Lung (tissue), 11 donors: ENCODE measurements at regions not wholly inside any gene's neighbourhood (a gene's known extent, or its start where the extent isn't known, plus 50 kb on each side); places are given as distances from the start of the nearest gene placed in this dataset.
"Not testable (repeated sequence)": the region's sequence is repeated elsewhere in the genome, so short reads cannot be mapped to it uniquely, and the experiment has no call there.

ENCODE experiments used
- ATAC-seq: fragments of 200-7000 bp; cut with Tn5 transposase; one replicate; pipeline ENCODE4 v1.9.1; 2020; ENCODE audit warnings: moderate number of reproducible peaks; ENCODE audit not compliant: insufficient read depth, low FRiP score
- DNase-seq, 3 donors: peaks; one replicate each; pipeline ENCODE4 v3.0.0-alpha.2; 2013 to 2017
- H3K27ac ChIP-seq, 2 donors: one replicate each; pipeline ENCODE4 v1.5.1; 2013; ENCODE audit warnings: mild to moderate bottlenecking in 2 of 2, moderate library complexity in 2 of 2, control low read depth in 1 of 2, inconsistent platforms in 1 of 2, low read depth in 1 of 2, low read length in 1 of 2
- H3K27me3 ChIP-seq, 3 donors: one replicate each; pipeline ENCODE4 v1.5.1; 2013; ENCODE audit warnings: low read length in 2 of 3; ENCODE audit not compliant: control insufficient read depth in 3 of 3, insufficient read depth in 3 of 3
- H3K36me3 ChIP-seq, 4 donors: one replicate each; pipeline ENCODE4 v1.5.1; 2013; ENCODE audit warnings: low read length in 4 of 4, mild to moderate bottlenecking in 1 of 4, moderate library complexity in 1 of 4; ENCODE audit not compliant: control insufficient read depth in 4 of 4, insufficient read depth in 4 of 4
- H3K4me1 ChIP-seq, 5 donors: one replicate each; pipeline ENCODE4 v1.5.1; 2013; ENCODE audit warnings: low read length in 5 of 5, mild to moderate bottlenecking in 2 of 5, moderate library complexity in 1 of 5; ENCODE audit not compliant: control insufficient read depth in 5 of 5, insufficient read depth in 5 of 5
- H3K4me3 ChIP-seq: one replicate; pipeline ENCODE4 v1.5.1; 2013; ENCODE audit warnings: mild to moderate bottlenecking, control low read depth, moderate library complexity
- H3K9ac ChIP-seq, 2 donors: one replicate each; pipeline ENCODE4 v1.5.1; 2013; ENCODE audit warnings: low read length in 2 of 2, control low read depth in 1 of 2; ENCODE audit not compliant: insufficient read depth in 1 of 2
- H3K9me3 ChIP-seq, 4 donors: one replicate each; pipeline ENCODE4 v1.5.1; 2013; ENCODE audit warnings: low read length in 3 of 4, mild to moderate bottlenecking in 1 of 4, moderate library complexity in 1 of 4; ENCODE audit not compliant: control insufficient read depth in 4 of 4, insufficient read depth in 3 of 4
- CTCF ChIP-seq: IDR thresholded peaks from 2 replicates; pipeline ENCODE4 v1.5.1; 2012; ENCODE audit warnings: mild to moderate bottlenecking; ENCODE audit errors: control extremely low read depth, extremely low read depth
- WGBS, 2 donors: extraction: QIAGEN DNeasy Blood & Tissue Kit; methylation state at CpG; one replicate each; pipeline ENCODE4 v1.1.7; 2013; 5-methylcytosine and 5-hydroxymethylcytosine counted together
- donor health status: control.
- donor health status: control.
- donor health status: Bipolar disorder and iron deficiency.
- donor health status: healthy.
- donor health status: DM: yes; HTN: yes; CAD: no.

GRCh38 chr1:61028136-61028535 is 54.2 kb upstream of the NFIA start:
- H3K27me3 ChIP-seq: no peaks in the 10 kb centered on the region
- TF ChIP-seq CTCF: no peak
- H3K4me1 ChIP-seq: no peaks in the 10 kb centered on the region
- no peak overlapping the region for H3K9ac ChIP-seq
- no peak overlapping the region for H3K27ac ChIP-seq
- no peak for DNase-seq
- H3K4me3 ChIP-seq: no peak overlapping the region
- ATAC-seq: no peak
- 94 to 97% methylated on average over 4 of the region's 4 CpGs for WGBS, 2 donors
- H3K36me3 ChIP-seq: no peaks in the 10 kb centered on the region
- no peaks in the 10 kb centered on the region for H3K9me3 ChIP-seq

DNA sequence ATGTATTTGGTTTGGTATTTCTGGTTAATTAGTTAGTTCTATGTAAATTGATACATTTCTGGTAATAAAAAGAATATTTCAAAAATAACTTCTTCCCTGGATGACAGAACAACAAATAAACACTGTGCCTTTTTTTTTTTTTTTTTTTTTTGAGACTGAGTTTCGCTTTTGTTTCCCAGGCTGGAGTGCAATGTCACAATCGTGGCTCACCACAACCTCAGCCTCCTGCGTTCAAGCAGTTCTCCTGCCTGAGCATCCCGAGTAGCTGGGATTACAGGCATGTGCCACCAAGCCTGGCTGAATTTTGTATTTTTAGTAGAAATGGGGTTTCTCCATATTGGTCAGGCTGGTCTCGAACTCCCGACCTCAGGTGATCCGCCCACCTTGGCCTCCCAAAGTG is 64.3 kb upstream of the NFIA start:
- DNase-seq, H3K9ac ChIP-seq, H3K27me3 ChIP-seq, H3K27ac ChIP-seq, H3K4me1 ChIP-seq, H3K36me3 ChIP-seq, ATAC-seq, H3K9me3 ChIP-seq, H3K4me3 ChIP-seq: not testable (repeated sequence)
- 65 to 71% methylated on average over 7 of the region's 7 CpGs for WGBS, 2 donors

GRCh38 chr1:61017651-61018050 is 64.7 kb upstream of the NFIA start:
- H3K9me3 ChIP-seq: no peaks in the 10 kb centered on the region
- no peaks in the 10 kb centered on the region for H3K36me3 ChIP-seq
- peaks cover 0 to 7% (median 0%) of the 10 kb centered on the region in 5 donors for H3K4me1 ChIP-seq
- DNase-seq (no peak), ATAC-seq (no peak)
- no peak for TF ChIP-seq CTCF
- H3K9ac ChIP-seq: no peak overlapping the region
- no peaks in the 10 kb centered on the region for H3K27me3 ChIP-seq
- WGBS, 2 donors: 73 to 81% methylated on average over 1 of the region's 1 CpG
- H3K4me3 ChIP-seq: no peak overlapping the region
- no peak overlapping the region for H3K27ac ChIP-seq

- Histone ChIP-seq H3K27ac (no peak overlapping the region), H3K36me3 (no peaks in the 10 kb centered on the region), H3K4me1 (peaks cover 0 to 7% (median 0%) of the 10 kb centered on the region in 5 donors), H3K9ac (no peak overlapping the region), H3K9me3 (no peaks in the 10 kb centered on the region), H3K4me3 (no peak overlapping the region), H3K27me3 (no peaks in the 10 kb centered on the region)
- WGBS, 2 donors: 73 to 82% methylated on average over 4 of the region's 4 CpGs
- TF ChIP-seq CTCF: no peak
- peak in 2 of 3 donors; percentile 34 to 53 for DNase-seq
- ATAC-seq: no peak
Measured at GRCh38 chr1:61013946-61014667, 68.3 kb upstream of the NFIA start.
